ENCODE measurements at regions not wholly inside any gene's neighbourhood (a gene's known extent, or its start where the extent isn't known, plus 50 kb on each side); places are given as distances from the start of the nearest gene placed in this dataset.

DNA sequence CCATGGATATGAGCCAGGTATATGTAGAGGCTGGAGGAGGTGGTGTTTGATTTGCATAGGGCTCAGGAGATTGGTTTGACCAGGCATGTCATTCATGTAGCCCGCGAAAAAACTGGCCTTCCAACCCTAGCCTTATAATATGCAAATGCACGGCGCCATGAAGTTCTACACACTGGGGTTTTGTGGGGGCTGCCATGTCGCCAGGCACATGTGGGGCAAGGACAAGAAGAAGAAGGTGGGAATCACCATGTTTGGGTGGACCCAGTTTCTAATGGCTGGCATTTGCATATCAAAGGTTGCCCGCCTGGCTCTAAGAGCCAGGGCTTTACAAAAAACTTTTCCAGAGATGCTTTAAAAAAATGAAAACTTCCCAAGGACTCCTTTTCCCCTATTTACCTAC is 1251.0 kb downstream of the PCDH18 start:
- TF ChIP-seq CTCF (IDR thresholded peaks at IDR 0.05), result no peak
- TF ChIP-seq ZFX (IDR thresholded peaks at IDR 0.05; ENCODE audit: borderline replicate concordance), result no peak
